Right cardiac atrium (tissue), 5 donors: ENCODE measurements at regions not wholly inside any gene's neighbourhood (a gene's known extent, or its start where the extent isn't known, plus 50 kb on each side); places are given as distances from the start of the nearest gene placed in this dataset.

ENCODE experiments used
- ATAC-seq, 2 donors: fragments of 200-7000 bp; cut with Tn5 transposase; one replicate each; pipeline versions ENCODE4 v1.8.0 to v1.9.1; 2020; ENCODE audit warnings: moderate library complexity in 2 of 2, mild to moderate bottlenecking in 1 of 2
- DNase-seq, 3 donors: peaks; one replicate each; pipeline ENCODE4 v3.0.0-alpha.2; 2020
- H3K27ac ChIP-seq: one replicate; pipeline ENCODE4 v1.5.1; 2013; ENCODE audit warnings: mild to moderate bottlenecking, low read length, control low read depth, moderate library complexity
- H3K27me3 ChIP-seq: one replicate; pipeline ENCODE4 v1.6.1; 2013; ENCODE audit not compliant: control insufficient read depth, insufficient read depth
- H3K4me1 ChIP-seq: one replicate; pipeline ENCODE4 v1.6.1; 2013; ENCODE audit warnings: low read length; ENCODE audit not compliant: control insufficient read depth, insufficient read depth
- H3K4me3 ChIP-seq: one replicate; pipeline ENCODE4 v1.5.1; 2013; ENCODE audit warnings: low read length, control low read depth
- H3K9me3 ChIP-seq: one replicate; pipeline ENCODE4 v1.6.1; 2013; ENCODE audit warnings: low read length; ENCODE audit not compliant: control insufficient read depth
- WGBS: extraction: QIAGEN DNeasy Blood & Tissue Kit; methylation state at CpG from one replicate; pipeline ENCODE4 v1.1.7; 2013; 5-methylcytosine and 5-hydroxymethylcytosine counted together
- intact Hi-C, 4 donors: fragments of 100-400 bp; cut with DNase I; formaldehyde crosslinking; loops; one replicate each; pipeline versions ENCODE4 v1.11.0 to v1.14.0; 2022 to 2023
- donor health status: healthy with polysubstance abuse.
- donor health status: DM: no; HTN: yes; CAD: no.
- donor health status: DM: no; HTN: no; CAD: no.
- donor health status: DM: no; HTN: yes; CAD: no; lungs with severe emphysema.
- donor health status: DM: yes; HTN: yes; CAD: no.

- Histone ChIP-seq H3K27me3 (no peaks in the 10 kb centered on the region), H3K4me1 (no peaks in the 10 kb centered on the region), H3K27ac (no peak overlapping the region), H3K9me3 (no peaks in the 10 kb centered on the region), H3K4me3 (no peak overlapping the region)
- intact Hi-C loops: no loop called here
- WGBS: 81% methylated on average over 2 of the region's 2 CpGs
- ATAC-seq: no peak
- no peak for DNase-seq
Measured at GRCh38 chr14:38799671-38800070, 303.4 kb downstream of the SEC23A start.

GRCh38 chr14:38794677-38795076, 308.4 kb downstream of the SEC23A start:
- Histone ChIP-seq H3K27ac (no peak overlapping the region), H3K27me3 (no peaks in the 10 kb centered on the region), H3K4me3 (no peak overlapping the region), H3K4me1 (no peaks in the 10 kb centered on the region), H3K9me3 (no peaks in the 10 kb centered on the region)
- intact Hi-C loops: no loop called here
- ATAC-seq (no peak), DNase-seq (no peak)

GRCh38 chr14:38791862-38792261, 311.2 kb downstream of the SEC23A start:
- DNase-seq (no peak), ATAC-seq (no peak)
- Histone ChIP-seq H3K4me1 (no peaks in the 10 kb centered on the region), H3K4me3 (no peak overlapping the region), H3K27me3 (no peaks in the 10 kb centered on the region), H3K27ac (no peak overlapping the region), H3K9me3 (no peaks in the 10 kb centered on the region)
- WGBS: 82% methylated on average over 3 of the region's 3 CpGs
- intact Hi-C loops: no loop called here

GRCh38 chr14:38790916-38791315, 312.1 kb downstream of the SEC23A start:
- 72% methylated on average over 3 of the region's 3 CpGs for WGBS
- intact Hi-C loops: no loop called here
- ATAC-seq: no peak

GRCh38 chr14:38789805-38790204, 313.2 kb downstream of the SEC23A start:
- H3K4me1 ChIP-seq: no peaks in the 10 kb centered on the region
- H3K27ac ChIP-seq: no peak overlapping the region
- no peaks in the 10 kb centered on the region for H3K27me3 ChIP-seq
- H3K9me3 ChIP-seq: no peaks in the 10 kb centered on the region
- 93% methylated on average over 8 of the region's 8 CpGs for WGBS
- intact Hi-C loops: no loop called here
- ATAC-seq: no peak
- DNase-seq: no peak
- H3K4me3 ChIP-seq: no peak overlapping the region

More at GRCh38 chr14:38790916-38791315, 312.1 kb downstream of the SEC23A start:
- H3K9me3 ChIP-seq: no peaks in the 10 kb centered on the region
- H3K27ac ChIP-seq: no peak overlapping the region
- no peaks in the 10 kb centered on the region for H3K4me1 ChIP-seq
- H3K27me3 ChIP-seq: no peaks in the 10 kb centered on the region
- DNase-seq: no peak
- H3K4me3 ChIP-seq: no peak overlapping the region

GRCh38 chr14:38788060-38788459, 315.0 kb downstream of the SEC23A start:
- H3K27me3 ChIP-seq: no peaks in the 10 kb centered on the region
- H3K27ac ChIP-seq: no peak overlapping the region
- intact Hi-C loops: no loop called here
- H3K9me3 ChIP-seq: no peaks in the 10 kb centered on the region
- DNase-seq (no peak), ATAC-seq (no peak)
- H3K4me3 ChIP-seq: no peak overlapping the region
- H3K4me1 ChIP-seq: no peaks in the 10 kb centered on the region
- WGBS: 80% methylated on average over 4 of the region's 4 CpGs

- H3K27me3 ChIP-seq: no peaks in the 10 kb centered on the region
- DNase-seq (no peak), ATAC-seq (no peak)
- no peak overlapping the region for H3K4me3 ChIP-seq
- intact Hi-C loops: no loop called here
- H3K4me1 ChIP-seq: no peaks in the 10 kb centered on the region
- no peaks in the 10 kb centered on the region for H3K9me3 ChIP-seq
- no peak overlapping the region for H3K27ac ChIP-seq
Measured at GRCh38 chr14:38786921-38787320, 316.1 kb downstream of the SEC23A start.

- ATAC-seq: no peak
- no peak overlapping the region for H3K27ac ChIP-seq
- H3K27me3 ChIP-seq: no peaks in the 10 kb centered on the region
- H3K4me3 ChIP-seq: no peak overlapping the region
- no peak for DNase-seq
- H3K9me3 ChIP-seq: no peaks in the 10 kb centered on the region
- H3K4me1 ChIP-seq: no peaks in the 10 kb centered on the region
- 95% methylated on average over 1 of the region's 1 CpG for WGBS
- intact Hi-C loops: no loop called here
Measured at GRCh38 chr14:38777401-38777800, 325.6 kb downstream of the SEC23A start.

- ATAC-seq (no peak), DNase-seq (no peak)
- Histone ChIP-seq H3K4me1 (no peaks in the 10 kb centered on the region), H3K4me3 (no peak overlapping the region), H3K27ac (no peak overlapping the region), H3K9me3 (no peaks in the 10 kb centered on the region), H3K27me3 (no peaks in the 10 kb centered on the region)
- WGBS: 89% methylated on average over 1 of the region's 1 CpG
- intact Hi-C loops: no loop called here
Measured at GRCh38 chr14:38775986-38776385, 327.0 kb downstream of the SEC23A start.

- ATAC-seq: no peak
- Histone ChIP-seq H3K27me3 (no peaks in the 10 kb centered on the region), H3K4me1 (no peaks in the 10 kb centered on the region), H3K27ac (no peak overlapping the region), H3K4me3 (no peak overlapping the region), H3K9me3 (no peaks in the 10 kb centered on the region)
- DNase-seq: no peak
- intact Hi-C loops: no loop called here
Measured at GRCh38 chr14:38774162-38774561, 328.9 kb downstream of the SEC23A start.

- no peak overlapping the region for H3K4me3 ChIP-seq
- no peaks in the 10 kb centered on the region for H3K9me3 ChIP-seq
- no peaks in the 10 kb centered on the region for H3K4me1 ChIP-seq
- no peak for ATAC-seq
- 73% methylated on average over 1 of the region's 1 CpG for WGBS
- intact Hi-C loops: no loop called here
- no peak overlapping the region for H3K27ac ChIP-seq
- no peak for DNase-seq
- H3K27me3 ChIP-seq: no peaks in the 10 kb centered on the region
Measured at GRCh38 chr14:38770251-38770650, 332.8 kb downstream of the SEC23A start.

- WGBS: 41% methylated on average over 2 of the region's 2 CpGs
- no peak for DNase-seq
- Histone ChIP-seq H3K4me1 (no peaks in the 10 kb centered on the region), H3K27me3 (no peaks in the 10 kb centered on the region), H3K27ac (no peak overlapping the region), H3K4me3 (no peak overlapping the region), H3K9me3 (no peaks in the 10 kb centered on the region)
- no peak for ATAC-seq
- intact Hi-C loops: no loop called here
Measured at GRCh38 chr14:38762845-38763244, 340.2 kb downstream of the SEC23A start.
